Suprapubic skin (tissue), 3 donors: ENCODE measurements at regions not wholly inside any gene's neighbourhood (a gene's known extent, or its start where the extent isn't known, plus 50 kb on each side); places are given as distances from the start of the nearest gene placed in this dataset.

Source experiments
- EP300 ChIP-seq: sonication (generic); formaldehyde crosslinking; IDR thresholded peaks from one replicate; pipeline ENCODE4 v1.6.1; 2017; ENCODE audit warnings: antibody characterized with exemption
- TF ChIP-seq, protein P1 (sequence below), 2 donors: fragments of 200-600 bp in 1 of 2; fragments of 450-650 bp in 1 of 2; sonication (generic) in 1 of 2; IDR thresholded peaks; one replicate each; pipeline ENCODE4 v1.5.1; 2016 to 2019; ENCODE audit warnings: antibody characterized with exemption in 2 of 2, mild to moderate bottlenecking in 1 of 2, moderate library complexity in 1 of 2

DNA sequence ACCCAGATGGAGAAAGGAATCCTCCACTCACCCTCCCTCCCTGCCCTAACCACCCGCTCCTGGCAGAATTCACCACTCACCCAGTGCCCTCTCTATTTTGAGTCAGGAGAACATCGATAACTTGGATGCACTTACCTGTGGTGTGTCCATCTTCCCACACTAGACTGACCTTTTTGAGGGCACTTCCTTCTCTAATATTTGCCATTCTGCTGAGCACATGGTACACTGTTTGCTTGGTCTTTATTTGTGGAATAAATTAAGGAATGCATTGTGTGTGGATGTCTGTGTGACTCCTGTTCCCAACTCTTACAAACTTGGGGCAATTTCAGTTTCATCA, 133.7 kb downstream of the ACKR3 start:
- TF ChIP-seq, protein P1, sequence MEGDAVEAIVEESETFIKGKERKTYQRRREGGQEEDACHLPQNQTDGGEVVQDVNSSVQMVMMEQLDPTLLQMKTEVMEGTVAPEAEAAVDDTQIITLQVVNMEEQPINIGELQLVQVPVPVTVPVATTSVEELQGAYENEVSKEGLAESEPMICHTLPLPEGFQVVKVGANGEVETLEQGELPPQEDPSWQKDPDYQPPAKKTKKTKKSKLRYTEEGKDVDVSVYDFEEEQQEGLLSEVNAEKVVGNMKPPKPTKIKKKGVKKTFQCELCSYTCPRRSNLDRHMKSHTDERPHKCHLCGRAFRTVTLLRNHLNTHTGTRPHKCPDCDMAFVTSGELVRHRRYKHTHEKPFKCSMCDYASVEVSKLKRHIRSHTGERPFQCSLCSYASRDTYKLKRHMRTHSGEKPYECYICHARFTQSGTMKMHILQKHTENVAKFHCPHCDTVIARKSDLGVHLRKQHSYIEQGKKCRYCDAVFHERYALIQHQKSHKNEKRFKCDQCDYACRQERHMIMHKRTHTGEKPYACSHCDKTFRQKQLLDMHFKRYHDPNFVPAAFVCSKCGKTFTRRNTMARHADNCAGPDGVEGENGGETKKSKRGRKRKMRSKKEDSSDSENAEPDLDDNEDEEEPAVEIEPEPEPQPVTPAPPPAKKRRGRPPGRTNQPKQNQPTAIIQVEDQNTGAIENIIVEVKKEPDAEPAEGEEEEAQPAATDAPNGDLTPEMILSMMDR (IDR thresholded peaks at IDR 0.05), result no peak
- no peak for TF ChIP-seq EP300
